Smooth muscle cell (in vitro differentiated cells): ENCODE measurements at regions not wholly inside any gene's neighbourhood (a gene's known extent, or its start where the extent isn't known, plus 50 kb on each side); places are given as distances from the start of the nearest gene placed in this dataset.

Experiments used
- DNase-seq: peaks from one replicate; lab custom pipeline; 2025; ENCODE audit not compliant: unreplicated experiment; lab: John Stamatoyannopoulos, UW
- H2AFZ ChIP-seq: fragments of 200-600 bp; sonication (generic); 2 replicates; pipeline ENCODE4 v1.6.0; 2016; ENCODE audit warnings: antibody characterized with exemption, low read depth, mild to moderate bottlenecking
- H3F3A ChIP-seq: fragments of 200-600 bp; sonication (generic); 2 replicates; pipeline ENCODE4 v1.6.0; 2017; ENCODE audit warnings: antibody characterized with exemption, low read depth
- H3K27ac ChIP-seq: fragments of 200-600 bp; sonication (generic); 2 replicates; pipeline ENCODE4 v1.5.1; 2016; ENCODE audit warnings: low read depth, mild to moderate bottlenecking
- H3K27me3 ChIP-seq: fragments of 200-600 bp; sonication (generic); 2 replicates; pipeline ENCODE4 v1.6.1; 2016; ENCODE audit warnings: low read depth, mild to moderate bottlenecking
- H3K36me3 ChIP-seq: fragments of 200-600 bp; sonication (generic); 2 replicates; pipeline ENCODE4 v1.5.1; 2016; ENCODE audit warnings: low read depth
- H3K4me1 ChIP-seq: fragments of 200-600 bp; sonication (generic); 2 replicates; pipeline ENCODE4 v1.5.1; 2016; ENCODE audit warnings: low read depth
- H3K4me2 ChIP-seq: fragments of 200-600 bp; sonication (generic); 2 replicates; pipeline ENCODE4 v1.6.0; 2016; ENCODE audit warnings: mild to moderate bottlenecking
- H3K4me3 ChIP-seq: fragments of 200-600 bp; sonication (generic); 2 replicates; pipeline ENCODE4 v1.5.1; 2016; ENCODE audit warnings: mild to moderate bottlenecking
- H3K79me2 ChIP-seq: fragments of 200-600 bp; sonication (generic); 2 replicates; pipeline ENCODE4 v1.6.0; 2016; ENCODE audit warnings: low read depth, mild to moderate bottlenecking
- H3K9ac ChIP-seq: fragments of 200-600 bp; sonication (generic); 2 replicates; pipeline ENCODE4 v1.6.0; 2016; ENCODE audit warnings: low read depth
- H3K9me3 ChIP-seq: fragments of 200-600 bp; sonication (generic); replicated peaks from 2 replicates; pipeline ENCODE4 v1.5.1; 2016; ENCODE audit warnings: low read depth
- H4K20me1 ChIP-seq: fragments of 200-600 bp; sonication (generic); 2 replicates; pipeline ENCODE4 v1.6.0; 2016; ENCODE audit warnings: low read depth
- CTCF ChIP-seq: fragments of 200-600 bp; sonication (generic); IDR thresholded peaks from 2 replicates; pipeline ENCODE4 v1.5.1; 2017; ENCODE audit warnings: borderline replicate concordance, mild to moderate bottlenecking, antibody characterized with exemption; ENCODE audit not compliant: insufficient read depth, poor library complexity, severe bottlenecking
- WGBS: methylation state at CpG from one replicate; pipeline ENCODE4 v1.1.7; 2016; ENCODE audit warnings: low lambda C conversion rate; 5-methylcytosine and 5-hydroxymethylcytosine counted together

- H3K9me3 ChIP-seq = no peaks in the 10 kb centered on the region
- H2AFZ ChIP-seq = no peak overlapping the region
- H3K27ac ChIP-seq = no peak overlapping the region
- no peak overlapping the region for H3K4me2 ChIP-seq
- H4K20me1 ChIP-seq = no peaks in the 10 kb centered on the region
- H3K36me3 ChIP-seq = no peaks in the 10 kb centered on the region
- no peak overlapping the region for H3K9ac ChIP-seq
- H3K4me3 ChIP-seq = no peak overlapping the region
- no peaks in the 10 kb centered on the region for H3K27me3 ChIP-seq
- no peak for DNase-seq
- H3F3A ChIP-seq = no peaks in the 10 kb centered on the region
- H3K79me2 ChIP-seq = no peaks in the 10 kb centered on the region
- H3K4me1 ChIP-seq = no peaks in the 10 kb centered on the region
- no peak for TF ChIP-seq CTCF
- 87% methylated on average over 3 of the region's 3 CpGs for WGBS
Observed at GRCh38 chr4:43990963-43991362, 457.6 kb downstream of the KCTD8 start.

GRCh38 chr4:43992552-43992951, 456.1 kb downstream of the KCTD8 start:
- Histone ChIP-seq H3K79me2 (no peaks in the 10 kb centered on the region), H3K4me3 (no peak overlapping the region)
- no peak for TF ChIP-seq CTCF

GRCh38 chr4:43993196-43993902, 455.3 kb downstream of the KCTD8 start:
- H3K27ac ChIP-seq = no peak overlapping the region
- DNase-seq = no peak
- no peak for TF ChIP-seq CTCF
- H3K9ac ChIP-seq = no peak overlapping the region
- no peaks in the 10 kb centered on the region for H3F3A ChIP-seq
- no peaks in the 10 kb centered on the region for H4K20me1 ChIP-seq
- H3K9me3 ChIP-seq = no peaks in the 10 kb centered on the region
- no peak overlapping the region for H3K4me2 ChIP-seq
- no peaks in the 10 kb centered on the region for H3K36me3 ChIP-seq
- no peak overlapping the region for H3K4me3 ChIP-seq
- H3K27me3 ChIP-seq = no peaks in the 10 kb centered on the region
- no peaks in the 10 kb centered on the region for H3K4me1 ChIP-seq
- H2AFZ ChIP-seq = no peak overlapping the region
- 79% methylated on average over 2 of the region's 2 CpGs for WGBS
- no peaks in the 10 kb centered on the region for H3K79me2 ChIP-seq

More at GRCh38 chr4:43992552-43992951, 456.1 kb downstream of the KCTD8 start:
- no peak overlapping the region for H3K9ac ChIP-seq
- WGBS = 36% methylated on average over 3 of the region's 3 CpGs
- no peak overlapping the region for H3K27ac ChIP-seq
- no peak for DNase-seq
- no peaks in the 10 kb centered on the region for H3K27me3 ChIP-seq
- no peak overlapping the region for H2AFZ ChIP-seq
- no peaks in the 10 kb centered on the region for H3K4me1 ChIP-seq
- no peaks in the 10 kb centered on the region for H3K9me3 ChIP-seq
- H3K36me3 ChIP-seq = no peaks in the 10 kb centered on the region
- H3F3A ChIP-seq = no peaks in the 10 kb centered on the region
- no peak overlapping the region for H3K4me2 ChIP-seq
- H4K20me1 ChIP-seq = no peaks in the 10 kb centered on the region

GRCh38 chr4:43999669-44000068, 448.9 kb downstream of the KCTD8 start:
- no peaks in the 10 kb centered on the region for H4K20me1 ChIP-seq
- no peaks in the 10 kb centered on the region for H3K36me3 ChIP-seq
- H3K27me3 ChIP-seq = no peaks in the 10 kb centered on the region
- H3K4me3 ChIP-seq = no peak overlapping the region
- H2AFZ ChIP-seq = no peak overlapping the region
- H3K9ac ChIP-seq = no peak overlapping the region
- H3K9me3 ChIP-seq = no peaks in the 10 kb centered on the region
- no peak overlapping the region for H3K4me2 ChIP-seq
- 86% methylated on average over 1 of the region's 1 CpG for WGBS
- H3K4me1 ChIP-seq = no peaks in the 10 kb centered on the region
- H3K27ac ChIP-seq = no peak overlapping the region
- no peaks in the 10 kb centered on the region for H3F3A ChIP-seq
- no peaks in the 10 kb centered on the region for H3K79me2 ChIP-seq
- TF ChIP-seq CTCF = no peak
- no peak for DNase-seq
